A549 (cell line): ENCODE measurements at regions not wholly inside any gene's neighbourhood (a gene's known extent, or its start where the extent isn't known, plus 50 kb on each side); places are given as distances from the start of the nearest gene placed in this dataset.

Experiments used
- BCL3 ChIP-seq: fragments of >200 bp; sonication (Bioruptor Twin); formaldehyde crosslinking; IDR thresholded peaks from 3 replicates; pipeline ENCODE4 v1.6.1; 2016
- BHLHE40 ChIP-seq: IDR thresholded peaks from 2 replicates; pipeline ENCODE4 v1.6.1; 2012; ENCODE audit warnings: low read depth, low read length, inconsistent platforms
- CEBPB ChIP-seq, 2 experiments: fragments of >200 bp in 1 of 2; sonication (Bioruptor Twin) in 1 of 2; formaldehyde crosslinking in 1 of 2; IDR thresholded peaks; 2 replicates each; pipeline ENCODE4 v1.6.1; 2012 to 2016
- CTCF ChIP-seq: fragments of >200 bp; sonication (Bioruptor Twin); formaldehyde crosslinking; IDR thresholded peaks from 3 replicates; pipeline ENCODE4 v1.5.1; 2016
- ESRRA ChIP-seq: fragments of 150-350 bp; IDR thresholded peaks from 2 replicates; pipeline ENCODE4 v1.6.1; 2014; ENCODE audit warnings: mild to moderate bottlenecking, low read length, borderline replicate concordance
- JUN ChIP-seq, 2 experiments: fragments of >200 bp; sonication (Bioruptor Twin); formaldehyde crosslinking; IDR thresholded peaks; 2 replicates in 1 of 2; 3 replicates in 1 of 2; pipeline ENCODE4 v1.6.1; 2016 to 2017
- MAX ChIP-seq: IDR thresholded peaks from 2 replicates; pipeline ENCODE4 v1.6.1; 2012
- POLR2A ChIP-seq: IDR thresholded peaks from 2 replicates; pipeline ENCODE4 v1.6.1; 2012; ENCODE audit warnings: mild to moderate bottlenecking, low read length
- POLR2AphosphoS2 ChIP-seq: conservative IDR thresholded peaks from 2 replicates; pipeline ENCODE4 v1.6.1; 2012; ENCODE audit warnings: low read length, improper control_type of control experiment, inconsistent platforms
- RAD21 ChIP-seq, 2 experiments: fragments of >200 bp in 1 of 2; sonication (Bioruptor Twin) in 1 of 2; formaldehyde crosslinking in 1 of 2; IDR thresholded peaks in 1 of 2; conservative IDR thresholded peaks in 1 of 2; 2 replicates in 1 of 2; 3 replicates in 1 of 2; pipeline ENCODE4 v1.6.1; 2012 to 2018; ENCODE audit warnings: inconsistent platforms in 1 of 2
- REST ChIP-seq: fragments of 200-600 bp; sonication (generic); IDR thresholded peaks from 2 replicates; pipeline ENCODE4 v1.6.1; 2016; ENCODE audit warnings: antibody characterized with exemption, mild to moderate bottlenecking, moderate library complexity
- RFX5 ChIP-seq: fragments of 450-650 bp; IDR thresholded peaks from 2 replicates; pipeline ENCODE4 v1.7.1; 2014; ENCODE audit warnings: antibody characterized with exemption, mild to moderate bottlenecking, moderate library complexity
- ZNF302 ChIP-seq: fragments of 250-450 bp; sonication (Bioruptor Pico); IDR thresholded peaks from 2 replicates; pipeline ENCODE4 v1.9.0; 2021; ENCODE audit warnings: inconsistent platforms, mild to moderate bottlenecking, moderate library complexity
- TF ChIP-seq, protein P1 (sequence below): fragments of 450-650 bp; IDR thresholded peaks from 2 replicates; pipeline ENCODE4 v1.6.1; 2014; ENCODE audit warnings: antibody characterized with exemption

DNA sequence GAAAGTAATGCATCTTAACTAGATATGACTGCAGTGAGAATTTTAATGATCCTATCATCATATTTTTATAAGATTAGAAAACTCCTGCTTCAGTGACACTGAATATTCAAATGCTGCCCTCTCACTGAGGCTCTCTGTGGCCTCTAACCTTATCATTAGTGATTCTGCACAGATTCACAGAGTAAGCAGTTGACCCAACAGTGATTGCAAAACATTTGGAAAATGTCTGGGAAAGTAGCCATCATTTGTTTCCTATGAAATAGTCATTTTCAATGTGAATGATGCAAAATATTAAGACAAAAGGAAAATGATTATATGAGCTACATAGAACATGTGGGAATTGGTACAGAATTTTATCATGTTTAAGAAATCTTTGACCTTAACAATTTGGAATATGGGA lies 210.3 kb downstream of the TBX18 start:
- TF ChIP-seq CTCF (no peak), ZNF302 (no peak), CEBPB (IDR thresholded peaks at IDR 0.05) (no peak), ESRRA (no peak), RFX5 (no peak), RAD21 (conservative IDR thresholded peaks at IDR 0.05 in 1 of 2, IDR thresholded peaks at IDR 0.05 in 1 of 2) (no peak), POLR2AphosphoS2 (no peak), REST (no peak), POLR2A (no peak), MAX (no peak), JUN (IDR thresholded peaks at IDR 0.05) (no peak), BHLHE40 (no peak), BCL3 (no peak)
- TF ChIP-seq, protein P1, sequence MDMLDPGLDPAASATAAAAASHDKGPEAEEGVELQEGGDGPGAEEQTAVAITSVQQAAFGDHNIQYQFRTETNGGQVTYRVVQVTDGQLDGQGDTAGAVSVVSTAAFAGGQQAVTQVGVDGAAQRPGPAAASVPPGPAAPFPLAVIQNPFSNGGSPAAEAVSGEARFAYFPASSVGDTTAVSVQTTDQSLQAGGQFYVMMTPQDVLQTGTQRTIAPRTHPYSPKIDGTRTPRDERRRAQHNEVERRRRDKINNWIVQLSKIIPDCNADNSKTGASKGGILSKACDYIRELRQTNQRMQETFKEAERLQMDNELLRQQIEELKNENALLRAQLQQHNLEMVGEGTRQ, result no peak
